Nephron (organoid): ENCODE measurements at regions not wholly inside any gene's neighbourhood (a gene's known extent, or its start where the extent isn't known, plus 50 kb on each side); places are given as distances from the start of the nearest gene placed in this dataset.

Experiments
- H3K27ac Mint-ChIP-seq, 3 experiments: 2 replicates each; pipeline ENCODE4 v1.8.0; 2020; ENCODE audit warnings: mixed read lengths in 3 of 3, mild to moderate bottlenecking in 2 of 3, moderate library complexity in 1 of 3
- H3K27me3 Mint-ChIP-seq: 2 replicates; pipeline ENCODE4 v1.8.0; 2021; ENCODE audit warnings: low read depth, mild to moderate bottlenecking, moderate library complexity, mixed read lengths
- H3K36me3 Mint-ChIP-seq: 2 replicates; pipeline ENCODE4 v1.8.0; 2020; ENCODE audit warnings: low read depth, mixed read lengths
- H3K4me1 Mint-ChIP-seq: 2 replicates; pipeline ENCODE4 v1.8.0; 2020; ENCODE audit warnings: mixed read lengths
- H3K4me3 Mint-ChIP-seq, 3 experiments: 2 replicates each; pipeline ENCODE4 v1.8.0; 2020; ENCODE audit warnings: mild to moderate bottlenecking in 3 of 3, mixed read lengths in 3 of 3, moderate library complexity in 2 of 3
- H3K9me3 Mint-ChIP-seq: 2 replicates; pipeline ENCODE4 v1.8.0; 2020; ENCODE audit warnings: mixed read lengths
- CTCF ChIP-seq, 3 experiments: fragments of 200-600 bp; sonication (generic); IDR thresholded peaks; one replicate each; pipeline ENCODE4 v1.5.0; 2021; ENCODE audit warnings: antibody characterized with exemption in 3 of 3; ENCODE audit not compliant: unreplicated experiment in 3 of 3

GRCh38 chr10:64519427-64519826, 998.2 kb downstream of the REEP3 start:
- Mint-ChIP-seq H3K27ac (no peak overlapping the region), H3K36me3 (no peaks in the 10 kb centered on the region), H3K9me3 (no peaks in the 10 kb centered on the region), H3K4me1 (no peaks in the 10 kb centered on the region), H3K4me3 (no peak overlapping the region), H3K27me3 (no peaks in the 10 kb centered on the region)
- no peak for TF ChIP-seq CTCF (IDR thresholded peaks at IDR 0.05; ENCODE audit: unreplicated experiment in 3 of 3)

GRCh38 chr10:64519831-64520230, 998.6 kb downstream of the REEP3 start:
- no peaks in the 10 kb centered on the region for H3K27me3 Mint-ChIP-seq

GRCh38 chr10:64523065-64523759, 1002.0 kb downstream of the REEP3 start:
- Mint-ChIP-seq H3K27ac (no peak overlapping the region), H3K27me3 (no peaks in the 10 kb centered on the region), H3K4me3 (no peak overlapping the region), H3K36me3 (no peaks in the 10 kb centered on the region), H3K4me1 (no peaks in the 10 kb centered on the region), H3K9me3 (no peaks in the 10 kb centered on the region)
- TF ChIP-seq CTCF (IDR thresholded peaks at IDR 0.05; ENCODE audit: unreplicated experiment in 3 of 3): no peak

More at GRCh38 chr10:64519831-64520230, 998.6 kb downstream of the REEP3 start:
- TF ChIP-seq CTCF (IDR thresholded peaks at IDR 0.05; ENCODE audit: unreplicated experiment in 3 of 3): no peak
- no peak overlapping the region for H3K4me3 Mint-ChIP-seq
- H3K4me1 Mint-ChIP-seq: no peaks in the 10 kb centered on the region
- H3K27ac Mint-ChIP-seq: no peak overlapping the region
- no peaks in the 10 kb centered on the region for H3K9me3 Mint-ChIP-seq
- H3K36me3 Mint-ChIP-seq: no peaks in the 10 kb centered on the region

GRCh38 chr10:64528294-64529002, 1007.2 kb downstream of the REEP3 start:
- H3K4me3 Mint-ChIP-seq: no peak overlapping the region

GRCh38 chr10:64529003-64529350, 1007.8 kb downstream of the REEP3 start:
- TF ChIP-seq CTCF (IDR thresholded peaks at IDR 0.05; ENCODE audit: unreplicated experiment in 3 of 3): no peak
- H3K36me3 Mint-ChIP-seq: no peaks in the 10 kb centered on the region

More at GRCh38 chr10:64528294-64529002, 1007.2 kb downstream of the REEP3 start:
- H3K9me3 Mint-ChIP-seq: no peaks in the 10 kb centered on the region
- no peak overlapping the region for H3K27ac Mint-ChIP-seq
- H3K4me1 Mint-ChIP-seq: no peaks in the 10 kb centered on the region
- TF ChIP-seq CTCF (IDR thresholded peaks at IDR 0.05; ENCODE audit: unreplicated experiment in 3 of 3): no peak
- H3K27me3 Mint-ChIP-seq: no peaks in the 10 kb centered on the region
- H3K36me3 Mint-ChIP-seq: no peaks in the 10 kb centered on the region

GRCh38 chr10:64534616-64535015, 1013.4 kb downstream of the REEP3 start:
- TF ChIP-seq CTCF (IDR thresholded peaks at IDR 0.05; ENCODE audit: unreplicated experiment in 3 of 3): no peak
- Mint-ChIP-seq H3K4me3 (no peak overlapping the region), H3K9me3 (no peaks in the 10 kb centered on the region), H3K27ac (no peak overlapping the region), H3K4me1 (no peaks in the 10 kb centered on the region), H3K27me3 (no peaks in the 10 kb centered on the region), H3K36me3 (no peaks in the 10 kb centered on the region)

More at GRCh38 chr10:64529003-64529350, 1007.8 kb downstream of the REEP3 start:
- Mint-ChIP-seq H3K4me1 (no peaks in the 10 kb centered on the region), H3K27me3 (no peaks in the 10 kb centered on the region), H3K27ac (no peak overlapping the region), H3K4me3 (no peak overlapping the region), H3K9me3 (no peaks in the 10 kb centered on the region)
